ENCODE measurements at regions not wholly inside any gene's neighbourhood (a gene's known extent, or its start where the extent isn't known, plus 50 kb on each side); places are given as distances from the start of the nearest gene placed in this dataset.

GRCh38 chr4:166169111-166169510 lies 296.1 kb downstream of the TLL1 start:
- no peaks in the 10 kb centered on the region for H3K27me3 Mint-ChIP-seq (ENCODE audit: insufficient read depth)
- peak; percentile 79 for TF ChIP-seq CTCF (conservative IDR thresholded peaks at IDR 0.05)
- peaks cover 11% of the 10 kb centered on the region for H3K27me3 ChIP-seq (ENCODE audit: control insufficient read depth, insufficient read depth, low read length, poor library complexity, severe bottlenecking)

GRCh38 chr4:166172619-166173018 lies 299.6 kb downstream of the TLL1 start:
- WGBS, 2 experiments (ENCODE audit: insufficient coverage in 1 of 2, insufficient read length in 1 of 2) = 87 to 92% methylated on average over 2 of the region's 2 CpGs
- no peaks in the 10 kb centered on the region for H3K9me3 Mint-ChIP-seq
- DNase-seq = no peak

More at GRCh38 chr4:166169111-166169510, 296.1 kb downstream of the TLL1 start:
- Mint-ChIP-seq H3K4me3 (no peak overlapping the region), H3K27ac (no peak overlapping the region), H3K4me1 (no peaks in the 10 kb centered on the region), H3K36me3 (ENCODE audit: low read depth) (no peaks in the 10 kb centered on the region), H3K9me3 (no peaks in the 10 kb centered on the region)
- WGBS, 2 experiments (ENCODE audit: insufficient coverage in 1 of 2, insufficient read length in 1 of 2) = 73 to 83% methylated on average over 1 to 2 of the region's 3 CpGs
- no peaks in the 10 kb centered on the region for H3K36me3 ChIP-seq (ENCODE audit: control insufficient read depth, insufficient read depth, low read length)
- H3K9ac ChIP-seq (ENCODE audit: extremely low read depth, low read length, poor library complexity, severe bottlenecking) = no peak overlapping the region
- H3K4me3 ChIP-seq (ENCODE audit: low read length) = no peak overlapping the region
- no peak overlapping the region for H3K27ac ChIP-seq (ENCODE audit: low read depth, low read length)
- peak; percentile 71 for DNase-seq
- H3K4me1 ChIP-seq (ENCODE audit: control insufficient read depth, insufficient read depth, low read length) = no peaks in the 10 kb centered on the region
- H3K9me3 ChIP-seq (ENCODE audit: control insufficient read depth, low read length) = no peaks in the 10 kb centered on the region

GRCh38 chr4:166174717-166175490 lies 301.9 kb downstream of the TLL1 start:
- no peak for DNase-seq
- no peak overlapping the region for H3K27ac ChIP-seq (ENCODE audit: low read depth, low read length)
- H3K27me3 Mint-ChIP-seq (ENCODE audit: insufficient read depth) = no peaks in the 10 kb centered on the region
- no peak overlapping the region for H3K9ac ChIP-seq (ENCODE audit: extremely low read depth, low read length, poor library complexity, severe bottlenecking)
- H3K27me3 ChIP-seq (ENCODE audit: control insufficient read depth, insufficient read depth, low read length, poor library complexity, severe bottlenecking) = no peaks in the 10 kb centered on the region
- H3K9me3 ChIP-seq (ENCODE audit: control insufficient read depth, low read length) = no peaks in the 10 kb centered on the region
- no peaks in the 10 kb centered on the region for H3K9me3 Mint-ChIP-seq
- H3K4me1 Mint-ChIP-seq = no peaks in the 10 kb centered on the region
- TF ChIP-seq CTCF (conservative IDR thresholded peaks at IDR 0.05) = no peak
- no peaks in the 10 kb centered on the region for H3K36me3 ChIP-seq (ENCODE audit: control insufficient read depth, insufficient read depth, low read length)
- no peak overlapping the region for H3K4me3 ChIP-seq (ENCODE audit: low read length)
- 92 to 100% methylated on average over 2 to 4 of the region's 4 CpGs for WGBS, 2 experiments (ENCODE audit: insufficient coverage in 1 of 2, insufficient read length in 1 of 2)
- H3K4me3 Mint-ChIP-seq = no peak overlapping the region
- H3K4me1 ChIP-seq (ENCODE audit: control insufficient read depth, insufficient read depth, low read length) = no peaks in the 10 kb centered on the region
- no peak overlapping the region for H3K27ac Mint-ChIP-seq
- H3K36me3 Mint-ChIP-seq (ENCODE audit: low read depth) = no peaks in the 10 kb centered on the region

More at GRCh38 chr4:166172619-166173018, 299.6 kb downstream of the TLL1 start:
- H3K9me3 ChIP-seq (ENCODE audit: control insufficient read depth, low read length) = no peaks in the 10 kb centered on the region
- no peaks in the 10 kb centered on the region for H3K27me3 ChIP-seq (ENCODE audit: control insufficient read depth, insufficient read depth, low read length, poor library complexity, severe bottlenecking)
- no peaks in the 10 kb centered on the region for H3K4me1 ChIP-seq (ENCODE audit: control insufficient read depth, insufficient read depth, low read length)
- no peak overlapping the region for H3K9ac ChIP-seq (ENCODE audit: extremely low read depth, low read length, poor library complexity, severe bottlenecking)
- H3K27me3 Mint-ChIP-seq (ENCODE audit: insufficient read depth) = no peaks in the 10 kb centered on the region
- no peak overlapping the region for H3K27ac Mint-ChIP-seq
- H3K27ac ChIP-seq (ENCODE audit: low read depth, low read length) = no peak overlapping the region
- no peaks in the 10 kb centered on the region for H3K36me3 Mint-ChIP-seq (ENCODE audit: low read depth)
- no peak overlapping the region for H3K4me3 Mint-ChIP-seq
- no peak for TF ChIP-seq CTCF (conservative IDR thresholded peaks at IDR 0.05)
- H3K4me1 Mint-ChIP-seq = no peaks in the 10 kb centered on the region
- H3K4me3 ChIP-seq (ENCODE audit: low read length) = no peak overlapping the region
- no peaks in the 10 kb centered on the region for H3K36me3 ChIP-seq (ENCODE audit: control insufficient read depth, insufficient read depth, low read length)

Data from endodermal cell (in vitro differentiated cells).